Esophagus mucosa (tissue), 1 donor: ENCODE measurements at regions not wholly inside any gene's neighbourhood (a gene's known extent, or its start where the extent isn't known, plus 50 kb on each side); places are given as distances from the start of the nearest gene placed in this dataset.

Experiments
- ATAC-seq: fragments of 200-7000 bp; cut with Tn5 transposase; one replicate; pipeline ENCODE4 v1.9.1; 2020
- donor health status: DM: yes; HTN: yes; CAD: no.

DNA sequence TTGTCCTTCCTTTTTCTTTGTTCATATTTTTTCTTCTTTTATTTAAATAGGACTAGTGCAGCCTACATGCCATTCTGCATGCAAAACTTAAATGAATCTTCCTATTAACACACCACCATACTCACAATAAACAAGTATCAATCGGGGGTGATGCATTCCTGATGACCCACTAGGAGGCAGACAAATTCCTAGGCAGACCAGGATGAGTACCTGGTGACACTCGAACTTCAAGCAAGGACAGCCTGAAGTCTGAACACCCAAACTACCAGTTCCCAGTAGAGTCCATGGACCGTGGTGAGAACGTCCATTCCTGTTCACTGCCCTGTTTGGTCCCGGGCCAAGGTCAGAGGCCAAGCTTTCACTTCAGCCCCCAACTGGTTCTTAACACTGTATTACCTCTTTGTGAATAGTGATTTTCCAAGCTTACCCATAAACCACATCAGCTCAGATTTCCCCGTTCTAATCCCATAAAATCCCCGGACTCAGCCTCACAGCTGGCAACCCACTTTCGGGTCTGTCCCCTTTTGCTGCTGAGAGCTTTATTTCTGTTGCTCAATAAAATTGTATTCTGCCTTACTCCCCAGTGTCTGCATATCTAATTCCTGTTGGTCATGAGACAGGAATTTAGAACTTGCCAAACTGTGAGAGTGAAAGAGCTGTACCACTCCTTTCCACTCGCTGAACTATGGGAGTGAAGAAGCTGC lies 1286.6 kb downstream of the FSTL5 start:
- no peak for ATAC-seq

DNA sequence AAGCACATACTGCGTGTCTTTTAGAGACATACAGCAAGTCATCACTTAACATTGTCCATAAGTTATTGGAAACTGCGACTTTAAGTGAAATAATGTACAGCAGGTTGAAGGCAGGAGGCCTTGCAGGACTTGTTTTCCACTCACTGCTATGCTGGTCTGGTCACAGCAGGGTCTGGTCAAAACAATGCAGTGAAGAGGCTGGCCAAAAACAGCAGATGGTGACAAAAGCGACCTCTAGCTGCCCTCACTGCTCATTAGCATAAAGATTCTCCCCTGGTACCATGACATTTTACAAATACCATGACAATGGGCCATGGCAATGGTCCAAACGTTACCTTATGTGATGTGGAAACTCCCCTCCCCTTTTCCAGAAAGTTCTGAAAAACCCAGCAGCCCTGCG lies 1283.6 kb downstream of the FSTL5 start:
- ATAC-seq: no peak

DNA sequence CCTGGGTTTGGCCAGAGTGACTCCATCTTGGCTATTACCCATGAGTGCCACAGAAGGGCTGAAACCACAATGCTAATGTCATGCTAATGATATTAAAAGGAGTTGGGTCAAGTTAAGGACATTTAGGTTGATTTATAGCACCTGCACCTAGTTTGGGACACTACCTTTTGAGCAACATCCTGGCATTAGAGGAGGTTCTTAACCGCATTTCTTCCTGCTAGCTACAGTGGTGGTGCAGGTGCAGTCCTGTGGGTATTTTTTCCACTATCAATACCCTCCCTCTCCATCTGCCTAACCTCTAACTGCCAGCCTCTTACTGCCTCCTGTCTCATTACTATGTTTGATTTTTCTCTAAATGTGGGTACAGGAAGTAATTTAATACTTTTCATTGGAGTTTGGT lies 1276.1 kb downstream of the FSTL5 start:
- ATAC-seq: no peak

DNA sequence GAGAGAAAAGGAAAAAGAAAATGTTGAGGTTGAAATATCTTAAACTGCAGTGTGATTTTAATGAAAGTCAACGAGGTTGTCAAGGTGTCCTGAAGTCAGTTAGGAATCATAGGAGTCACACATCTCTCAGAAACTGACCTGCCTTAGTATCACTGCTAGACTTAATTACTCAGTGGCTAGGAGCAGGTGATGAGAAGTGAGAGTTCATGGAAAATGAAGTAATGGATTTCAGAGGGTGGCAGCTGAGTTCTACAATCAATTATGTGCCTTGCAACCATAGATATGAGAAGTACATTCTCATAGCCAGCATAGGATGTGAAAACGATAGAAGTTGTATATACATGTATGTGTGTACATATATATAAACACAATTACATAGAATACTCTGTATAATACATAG lies 1269.7 kb downstream of the FSTL5 start:
- ATAC-seq: no peak

DNA sequence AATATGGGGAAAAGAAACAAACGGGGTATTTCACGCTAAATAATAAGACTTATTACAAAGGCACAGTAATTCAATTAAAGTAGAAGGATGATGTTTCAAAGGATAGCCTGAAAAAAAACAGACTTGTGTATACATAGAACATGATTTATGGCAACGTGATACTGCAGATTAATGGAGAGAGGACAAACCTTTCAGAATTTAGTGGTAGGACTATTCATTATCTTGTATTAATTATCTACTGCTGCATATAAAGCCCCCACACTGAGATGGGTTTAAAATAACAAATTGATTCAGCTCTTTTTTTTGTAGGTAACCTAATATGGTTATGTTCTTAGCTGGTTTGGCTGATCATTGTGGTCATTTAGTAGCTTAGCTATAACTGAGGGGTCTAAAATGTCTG lies 1269.0 kb downstream of the FSTL5 start:
- no peak for ATAC-seq

DNA sequence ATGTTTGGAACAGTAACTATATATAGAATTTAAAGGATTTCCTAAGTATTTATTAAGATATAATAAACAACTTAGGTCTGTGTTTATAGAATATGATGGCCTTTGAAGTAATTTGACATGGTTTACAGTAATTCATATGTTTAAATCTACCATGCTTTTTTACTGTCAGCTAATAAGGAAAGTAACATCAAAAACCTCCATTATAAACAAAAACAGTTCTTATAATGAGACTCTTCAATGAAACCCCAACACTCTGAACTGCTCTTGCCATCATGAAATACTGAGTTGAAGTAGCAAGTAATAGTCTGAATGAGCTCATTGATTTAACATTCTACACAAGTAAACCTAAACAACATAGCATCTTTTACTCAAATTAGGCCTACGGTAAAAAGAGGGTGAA lies 1236.5 kb downstream of the FSTL5 start:
- ATAC-seq: no peak

DNA sequence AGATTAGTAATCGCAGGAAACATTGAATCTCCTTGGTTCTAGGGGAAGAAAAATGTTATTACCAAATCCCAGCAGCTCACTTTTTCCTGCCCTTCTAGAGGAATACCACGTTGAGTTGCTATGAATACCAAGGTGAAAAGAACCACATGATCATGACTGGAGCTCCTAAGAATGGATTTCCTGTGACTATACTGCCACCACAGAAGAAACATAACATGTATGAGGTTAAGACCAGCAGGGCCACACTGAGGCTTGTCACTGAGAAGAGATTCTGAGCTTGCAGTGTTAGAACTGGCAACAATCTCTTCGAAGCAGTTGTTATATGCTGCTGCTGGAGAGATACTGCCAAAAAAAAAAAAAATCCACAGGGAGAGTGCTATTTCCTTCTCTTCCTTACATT lies 1235.3 kb downstream of the FSTL5 start:
- ATAC-seq: no peak

DNA sequence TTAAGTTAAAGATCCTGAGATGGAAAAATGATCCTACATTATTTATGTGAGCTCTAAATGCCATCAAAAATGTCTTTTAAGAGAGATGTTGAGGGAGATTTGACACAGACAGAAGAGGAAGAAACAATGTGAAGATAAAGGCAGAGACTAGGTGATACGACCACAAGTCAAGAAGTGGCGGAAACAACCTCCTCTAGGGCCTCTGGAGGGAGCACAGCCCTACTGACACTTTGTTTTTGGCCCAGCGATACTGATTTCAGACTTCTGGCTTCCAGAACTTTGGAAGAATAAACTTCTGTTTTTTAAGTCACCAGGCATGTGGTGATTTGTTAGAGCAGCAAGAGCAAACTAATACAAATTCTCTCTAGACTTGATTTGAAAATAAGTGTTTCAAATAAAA lies 1216.1 kb downstream of the FSTL5 start:
- no peak for ATAC-seq

DNA sequence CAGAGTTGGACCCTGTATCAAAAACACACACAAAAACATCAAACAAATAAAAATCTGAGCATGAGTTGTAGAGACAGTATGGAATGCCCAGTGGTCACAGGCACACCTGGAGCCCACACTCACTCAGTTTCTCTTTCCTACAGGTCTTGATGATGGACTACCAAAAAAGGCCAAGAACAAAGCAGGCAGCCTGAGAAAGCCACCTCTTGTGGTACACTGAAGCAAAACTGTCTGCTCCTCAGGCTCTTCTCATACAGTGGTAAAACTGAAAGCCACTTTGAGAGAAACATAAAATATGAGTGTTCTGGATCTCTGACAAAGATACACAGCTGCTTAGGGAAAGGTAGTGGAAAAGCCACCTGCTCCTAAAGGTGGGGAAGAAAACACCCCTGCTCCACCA lies 1206.9 kb downstream of the FSTL5 start:
- ATAC-seq: no peak

DNA sequence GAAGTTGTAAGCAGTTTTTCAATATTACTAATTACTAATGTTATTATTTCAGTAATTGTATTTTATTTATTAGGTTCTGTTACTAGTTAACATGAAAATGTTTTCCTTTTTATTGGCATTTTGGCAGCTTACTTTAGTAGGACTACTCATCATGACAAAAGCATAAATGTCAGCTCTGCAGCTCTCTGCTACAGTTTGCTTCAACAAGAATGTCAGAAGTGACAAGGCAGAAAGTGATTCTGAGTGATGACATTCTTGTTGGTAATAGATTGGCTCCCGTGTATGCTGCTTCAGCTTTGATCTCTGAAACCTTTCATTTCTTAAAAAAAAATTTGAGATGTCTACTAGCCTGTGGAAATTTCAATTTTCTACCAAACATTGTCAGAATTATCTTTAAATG lies 1193.9 kb downstream of the FSTL5 start:
- no peak for ATAC-seq

DNA sequence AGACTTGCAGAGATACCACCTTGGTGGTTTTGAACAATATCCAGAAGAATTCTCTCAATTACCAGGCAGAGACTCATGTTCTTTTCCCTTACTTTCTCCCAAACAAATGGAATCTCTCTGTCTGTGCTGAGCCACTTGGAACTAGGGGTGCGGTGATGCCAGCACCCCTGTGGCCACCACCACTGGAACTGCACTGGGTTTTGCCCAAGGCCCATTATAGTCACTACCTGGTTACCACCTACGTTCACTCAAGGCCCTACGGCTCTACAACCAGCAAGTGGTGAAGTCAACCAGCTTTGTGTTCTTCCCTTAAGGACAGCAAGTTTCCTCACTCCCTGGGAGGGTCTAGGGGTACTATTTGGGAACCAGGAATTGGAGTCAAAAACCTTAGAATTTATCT lies 1183.7 kb downstream of the FSTL5 start:
- ATAC-seq: no peak

DNA sequence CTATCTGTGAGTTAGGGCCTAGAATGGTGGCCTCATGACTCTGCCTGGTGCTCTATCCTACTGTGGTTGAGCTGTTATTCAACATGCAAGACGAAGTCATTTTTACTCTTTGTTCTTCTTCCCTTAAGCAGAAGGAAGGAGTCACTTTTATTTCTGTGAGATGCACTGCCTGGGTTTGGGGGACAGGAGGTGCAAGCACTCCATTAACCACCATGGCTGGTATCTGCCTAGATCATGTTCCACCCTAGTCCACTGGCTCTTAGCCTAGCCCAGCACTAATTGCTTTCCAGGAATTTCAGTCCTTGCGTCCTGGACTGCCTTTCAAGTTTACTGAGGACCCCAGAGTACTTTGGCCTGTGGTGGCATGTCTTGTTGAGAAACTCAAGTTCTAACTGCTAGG lies 1182.7 kb downstream of the FSTL5 start:
- no peak for ATAC-seq

DNA sequence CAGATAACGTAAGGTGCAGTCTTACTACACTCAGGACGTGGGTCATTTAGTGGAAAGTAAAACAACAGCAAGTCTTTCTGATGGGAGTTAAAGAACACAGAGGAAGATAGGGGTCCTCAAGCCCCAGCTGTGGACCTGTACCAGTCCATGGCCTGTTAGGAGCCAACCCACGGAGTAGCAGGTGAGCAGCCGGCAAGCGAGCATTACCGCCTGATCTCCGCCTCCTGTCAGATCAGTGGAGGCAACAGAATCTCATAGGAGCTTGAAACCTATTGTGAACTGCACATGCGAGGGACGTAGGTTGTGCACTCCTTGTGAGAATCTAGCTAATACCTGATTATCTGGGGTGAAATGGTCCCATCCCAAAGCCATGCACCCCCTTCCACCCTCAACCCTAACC lies 1180.8 kb downstream of the FSTL5 start:
- no peak for ATAC-seq

DNA sequence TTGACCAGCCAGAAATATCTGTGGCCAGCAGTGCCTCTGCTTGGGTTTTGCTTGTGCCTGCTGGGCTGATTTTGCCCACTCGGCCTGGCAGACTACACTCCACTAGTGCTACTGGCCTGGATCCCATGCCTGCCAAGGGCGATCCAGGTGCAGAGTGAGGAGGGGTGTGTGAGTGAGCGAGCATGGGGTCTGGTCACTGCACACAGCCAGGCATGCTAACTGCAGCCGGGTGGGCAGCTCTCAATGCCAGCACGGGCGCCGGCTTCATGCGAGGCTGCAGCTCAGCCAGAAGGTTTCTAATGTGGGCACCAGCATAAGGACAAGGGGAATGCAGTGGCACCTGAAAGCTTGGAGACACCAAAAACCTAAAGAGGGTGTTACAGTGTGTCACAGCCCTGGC lies 1161.4 kb downstream of the FSTL5 start:
- no peak for ATAC-seq

DNA sequence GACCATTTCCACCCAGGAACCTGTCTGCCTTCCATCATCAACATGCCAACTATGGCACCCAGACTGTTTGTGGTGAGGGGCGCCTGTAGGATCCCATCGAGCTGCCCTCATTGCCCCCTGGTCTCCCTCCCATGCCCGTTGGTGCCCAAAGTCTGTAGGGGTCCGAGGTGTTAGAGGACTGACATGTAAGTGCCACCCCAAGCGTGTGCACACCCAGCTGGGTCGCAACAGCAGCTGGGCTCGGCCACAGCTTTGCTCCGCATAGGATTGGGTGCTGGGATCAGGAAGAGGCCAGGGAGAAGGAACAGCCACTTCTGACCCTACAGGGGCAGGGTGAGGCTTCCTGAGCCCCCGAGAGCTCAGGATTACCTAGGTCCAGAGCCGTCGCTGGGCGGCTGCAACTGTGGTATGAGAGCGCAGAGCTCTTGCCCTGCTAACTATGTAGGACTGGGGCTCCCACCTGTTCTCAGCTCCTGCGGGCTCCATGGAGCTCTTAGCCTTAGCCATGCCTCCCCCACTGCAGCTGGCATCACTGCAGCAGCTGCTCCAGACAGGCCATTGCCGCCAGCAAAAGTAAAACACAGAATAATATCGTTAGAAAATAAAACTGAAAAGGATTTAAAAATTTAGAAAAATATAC lies 1160.3 kb downstream of the FSTL5 start:
- ATAC-seq: no peak

DNA sequence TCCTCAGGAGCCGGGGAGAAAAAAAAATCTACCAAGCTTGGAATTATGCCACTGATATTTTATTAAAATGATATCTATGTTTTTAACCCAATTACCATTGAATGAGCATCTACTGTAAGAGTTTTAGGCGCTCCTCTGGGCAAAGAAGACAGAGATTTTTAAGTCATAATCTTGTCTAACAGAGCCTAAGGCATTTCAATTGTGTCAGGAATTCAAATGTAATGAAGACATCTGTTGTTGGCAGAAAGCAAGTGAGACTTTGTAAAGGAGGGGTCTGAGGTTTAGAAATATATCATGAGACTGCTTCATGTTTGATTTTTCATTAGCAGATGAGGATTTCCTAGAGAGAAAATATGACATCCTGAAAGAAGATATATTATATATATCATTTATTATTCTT lies 1158.1 kb downstream of the FSTL5 start:
- no peak for ATAC-seq

DNA sequence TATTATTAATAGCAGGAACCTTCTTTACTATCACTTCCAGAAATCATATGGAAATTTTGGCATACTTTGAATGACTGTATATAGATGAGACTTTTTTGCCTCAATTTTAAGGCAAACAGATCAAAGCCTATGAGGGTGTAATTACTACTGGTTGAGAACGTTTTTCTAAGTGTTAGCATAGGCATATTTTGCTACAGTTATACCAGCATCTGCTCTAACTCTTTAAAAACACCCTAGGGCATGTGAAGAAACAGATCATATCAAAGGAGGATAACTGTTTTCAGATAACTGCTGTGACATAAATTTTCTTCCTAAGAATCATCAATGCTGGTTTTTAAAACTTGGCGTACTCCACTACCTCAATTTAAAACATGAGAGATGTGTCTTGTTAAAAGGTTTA lies 1155.3 kb downstream of the FSTL5 start:
- no peak for ATAC-seq

DNA sequence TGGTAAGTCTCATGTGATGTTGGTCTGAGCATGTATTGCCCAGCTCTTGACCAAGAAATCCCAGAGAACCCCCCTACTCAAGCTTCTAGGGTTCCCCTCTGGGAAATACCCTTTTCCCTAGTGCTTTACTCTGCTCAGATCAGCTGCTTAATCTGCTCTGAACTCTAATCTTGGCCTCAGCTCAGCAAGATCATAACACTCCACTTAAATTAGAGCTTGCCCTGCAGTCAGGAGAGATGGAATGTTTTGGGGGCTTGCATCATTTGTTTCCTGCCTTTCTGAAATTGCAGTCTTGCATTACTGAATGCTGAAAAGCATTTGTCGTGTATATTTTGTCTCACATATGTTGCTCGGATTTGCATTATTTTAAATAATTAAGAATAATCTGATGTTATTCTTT lies 1153.6 kb downstream of the FSTL5 start:
- no peak for ATAC-seq
